ENCODE measurements at regions not wholly inside any gene's neighbourhood (a gene's known extent, or its start where the extent isn't known, plus 50 kb on each side); places are given as distances from the start of the nearest gene placed in this dataset.
"Not testable (repeated sequence)": the region's sequence is repeated elsewhere in the genome, so short reads cannot be mapped to it uniquely, and the experiment has no call there.

DNA sequence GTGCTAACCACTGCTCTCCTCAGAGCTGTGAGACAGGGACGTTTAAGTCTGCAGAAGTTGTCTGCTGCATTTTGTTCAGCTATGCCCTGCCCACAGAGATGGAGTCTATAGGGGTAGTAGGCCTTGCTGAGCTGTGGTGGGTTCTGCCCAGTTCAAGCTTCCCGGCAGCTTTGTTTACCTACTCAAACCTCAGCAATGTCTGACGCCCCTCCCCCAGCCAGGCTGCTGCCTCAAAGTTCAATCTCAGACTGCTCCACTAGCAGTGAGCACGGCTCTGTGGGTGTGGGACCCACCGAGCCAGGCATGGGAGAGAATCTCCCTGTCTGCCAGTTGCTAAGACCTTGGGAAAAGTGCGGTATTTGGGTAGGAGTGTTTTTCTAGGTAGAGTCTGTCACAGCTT, 387.8 kb upstream of the SLC39A10 start:
- no peak overlapping the region for H3K4me3 ChIP-seq (ENCODE audit: low read depth, low read length)
- TF ChIP-seq CTCF (IDR thresholded peaks at IDR 0.05; ENCODE audit: borderline replicate concordance, insufficient read depth, low read depth, low read length) = no peak

DNA sequence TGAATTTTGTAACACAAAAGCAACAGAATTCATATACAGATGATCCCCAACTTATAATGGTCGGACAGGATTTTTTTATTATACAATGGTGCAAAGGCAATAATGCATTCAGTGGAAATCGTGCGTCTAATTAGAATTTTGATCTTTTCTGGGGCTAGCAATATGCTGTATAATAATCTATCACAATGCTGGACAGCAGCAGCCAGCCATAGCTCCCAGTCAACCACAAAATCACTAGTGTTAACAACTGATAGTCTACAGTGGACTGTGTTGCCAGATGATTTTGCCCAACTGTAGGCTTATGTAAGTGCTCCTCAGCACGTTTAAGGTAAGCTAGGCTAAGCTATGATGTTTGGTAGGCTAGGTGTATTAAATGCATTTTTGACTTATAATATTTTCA, 399.0 kb upstream of the SLC39A10 start:
- TF ChIP-seq CTCF (IDR thresholded peaks at IDR 0.05; ENCODE audit: borderline replicate concordance, insufficient read depth, low read depth, low read length) = no peak
- no peak overlapping the region for H3K4me3 ChIP-seq (ENCODE audit: low read depth, low read length)

DNA sequence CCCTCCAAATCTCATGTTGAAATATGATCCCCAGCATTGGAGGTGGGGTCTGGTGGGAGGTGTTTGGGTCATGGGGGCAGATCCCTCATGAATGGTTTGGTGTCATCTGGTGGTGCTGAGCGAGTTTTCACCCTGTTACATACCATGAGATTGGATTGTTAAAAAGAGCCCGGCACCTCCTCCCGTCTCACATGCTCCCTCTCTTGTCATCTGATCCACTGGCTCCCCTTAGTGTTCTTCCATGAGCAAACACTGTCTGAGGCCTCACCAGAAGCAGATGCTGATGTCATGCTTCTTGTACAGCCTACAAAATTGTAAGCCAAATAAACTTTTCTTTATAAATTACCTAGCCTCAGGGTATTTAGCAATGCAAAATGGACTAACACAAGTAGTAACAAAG, 405.0 kb upstream of the SLC39A10 start:
- no peak overlapping the region for H3K4me3 ChIP-seq (ENCODE audit: low read depth, low read length)
- no peak for TF ChIP-seq CTCF (IDR thresholded peaks at IDR 0.05; ENCODE audit: borderline replicate concordance, insufficient read depth, low read depth, low read length)

DNA sequence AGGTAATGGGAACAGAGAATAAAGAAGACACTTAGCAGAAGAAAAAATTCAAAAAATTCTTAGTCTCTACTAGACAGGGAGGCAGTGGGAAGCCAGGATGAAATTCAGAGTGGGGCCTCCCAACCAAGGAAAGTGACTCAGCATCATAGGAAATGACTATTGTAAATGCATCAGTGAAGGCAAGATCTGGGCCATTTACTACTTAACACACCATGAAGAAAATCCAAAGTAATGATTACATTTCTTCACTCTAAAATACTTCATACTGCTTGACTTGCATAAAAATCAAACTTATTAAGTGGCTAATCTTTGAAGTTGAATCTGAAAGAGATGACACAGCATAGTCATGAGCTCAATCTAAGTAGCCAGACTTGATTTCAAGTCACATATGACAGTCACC, 405.8 kb upstream of the SLC39A10 start:
- no peak for TF ChIP-seq CTCF (IDR thresholded peaks at IDR 0.05; ENCODE audit: borderline replicate concordance, insufficient read depth, low read depth, low read length)
- H3K4me3 ChIP-seq (ENCODE audit: low read depth, low read length) = no peak overlapping the region

DNA sequence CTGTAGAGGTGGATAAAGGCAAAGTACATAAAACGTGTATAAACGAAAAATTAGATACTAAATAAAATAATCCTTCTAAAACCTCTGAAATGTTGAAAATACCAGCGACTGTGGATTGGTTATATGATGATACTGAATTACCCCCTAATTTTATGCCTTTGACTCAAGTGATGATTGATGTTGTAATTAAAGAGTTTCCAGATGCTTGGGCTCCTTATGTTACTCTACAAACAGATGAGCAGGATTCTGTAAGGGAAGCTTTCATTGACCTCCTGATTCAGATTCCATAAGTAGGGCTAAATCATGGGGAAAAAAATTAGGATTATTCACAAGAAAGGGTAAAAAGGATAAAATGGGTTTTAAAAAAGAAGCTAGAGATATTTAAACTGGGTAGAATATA, 418.2 kb upstream of the SLC39A10 start:
- no peak for TF ChIP-seq CTCF (IDR thresholded peaks at IDR 0.05; ENCODE audit: borderline replicate concordance, insufficient read depth, low read depth, low read length)
- no peak overlapping the region for H3K4me3 ChIP-seq (ENCODE audit: low read depth, low read length)

- no peak overlapping the region for H3K4me3 ChIP-seq (ENCODE audit: low read depth, low read length)
- no peak for TF ChIP-seq CTCF (IDR thresholded peaks at IDR 0.05; ENCODE audit: borderline replicate concordance, insufficient read depth, low read depth, low read length)
Observed at GRCh38 chr2:195238379-195238778, 418.6 kb upstream of the SLC39A10 start.

- H3K4me3 ChIP-seq (ENCODE audit: low read depth, low read length) = not testable (repeated sequence)
Observed at GRCh38 chr2:195228547-195228946, 428.5 kb upstream of the SLC39A10 start.

GRCh38 chr2:195214072-195214471, 443.0 kb upstream of the SLC39A10 start:
- no peak for TF ChIP-seq CTCF (IDR thresholded peaks at IDR 0.05; ENCODE audit: borderline replicate concordance, insufficient read depth, low read depth, low read length)
- H3K4me3 ChIP-seq (ENCODE audit: low read depth, low read length) = no peak overlapping the region
